GM19238 (cell line): ENCODE measurements at regions not wholly inside any gene's neighbourhood (a gene's known extent, or its start where the extent isn't known, plus 50 kb on each side); places are given as distances from the start of the nearest gene placed in this dataset.
"Not testable (repeated sequence)": the region's sequence is repeated elsewhere in the genome, so short reads cannot be mapped to it uniquely, and the experiment has no call there.

Experiments
- DNase-seq: peaks from one replicate; pipeline ENCODE4 v3.0.0; 2011; ENCODE audit warnings: low spot score; ENCODE audit not compliant: insufficient read length

- no peak for DNase-seq
Observed at GRCh38 chr2:215554689-215555498, 119.0 kb upstream of the FN1 start.

DNA sequence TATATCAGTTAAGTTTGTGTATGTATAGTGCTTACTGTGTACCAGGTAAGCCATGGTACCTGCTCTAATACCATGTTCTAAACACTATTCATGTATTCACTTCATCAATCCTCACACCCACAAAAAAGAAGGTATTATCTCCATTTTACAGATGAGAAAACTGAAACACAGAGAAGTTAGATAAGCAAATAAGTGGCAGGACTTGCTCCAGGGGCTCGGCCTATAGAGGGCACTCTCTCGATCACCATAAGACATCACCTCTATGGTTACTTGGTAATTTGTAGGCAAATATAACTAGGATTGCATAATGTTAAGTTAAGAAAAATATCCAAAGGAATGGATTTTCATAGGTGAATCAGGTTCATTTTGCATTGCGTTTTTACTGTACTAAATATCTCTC, 118.1 kb upstream of the FN1 start:
- DNase-seq = no peak

DNA sequence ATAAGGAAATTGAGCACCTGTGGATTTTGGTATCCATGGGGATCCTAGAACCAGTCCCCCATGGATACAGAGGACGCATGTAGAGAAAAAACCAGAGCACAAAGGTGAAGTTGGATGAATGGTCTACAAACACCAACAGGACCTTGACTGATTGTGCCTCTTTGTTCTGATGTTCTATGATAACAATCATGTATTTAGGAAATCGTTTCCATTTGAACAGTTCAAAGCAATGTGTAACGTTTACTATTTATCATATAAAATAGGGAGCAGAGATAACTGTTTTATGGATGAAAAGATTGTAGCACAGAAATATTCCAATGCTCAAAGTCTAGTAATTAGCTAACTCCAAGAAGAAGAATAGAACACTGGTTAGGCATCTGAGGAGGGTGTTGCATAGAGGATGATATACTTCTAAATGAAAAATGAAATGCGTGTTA, 116.3 kb upstream of the FN1 start:
- DNase-seq = no peak

DNA sequence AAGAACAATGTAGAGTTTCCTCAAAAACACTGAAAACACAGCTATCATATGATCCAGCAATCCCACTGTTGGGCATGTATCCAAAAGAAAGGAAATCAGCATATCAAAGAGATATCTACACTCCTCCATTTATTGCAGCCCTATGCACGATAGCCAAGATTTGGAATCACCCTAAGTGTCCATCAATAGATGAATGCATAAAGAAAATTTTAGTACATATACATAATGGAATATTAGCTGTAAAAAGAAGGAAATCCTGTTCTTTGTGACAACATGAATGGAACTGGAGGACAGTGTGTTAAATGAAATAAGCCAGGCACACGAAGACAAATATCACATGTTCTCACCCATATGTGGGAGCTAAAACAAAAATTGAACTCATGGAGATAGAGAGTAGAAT, 114.5 kb upstream of the FN1 start:
- no peak for DNase-seq

GRCh38 chr2:215548714-215549113, 112.8 kb upstream of the FN1 start:
- no peak for DNase-seq

DNA sequence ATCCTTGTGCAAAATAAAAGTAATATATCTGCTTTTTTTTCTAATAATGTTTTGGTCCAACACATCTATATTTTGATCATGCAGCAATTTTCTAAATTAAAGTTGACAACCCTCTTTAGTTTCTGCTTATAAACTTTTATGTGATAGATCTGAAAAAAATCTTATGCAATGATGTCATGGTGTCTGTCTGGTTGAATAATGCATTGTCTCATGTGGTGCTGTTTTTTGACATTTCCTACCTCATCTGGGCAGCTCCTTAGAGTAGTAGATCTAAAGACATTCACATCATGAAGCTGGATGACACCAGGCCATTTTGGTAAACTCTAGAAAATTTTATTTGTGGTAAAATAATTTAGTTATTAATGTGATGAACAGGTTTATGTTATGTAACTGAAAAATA, 106.8 kb upstream of the FN1 start:
- DNase-seq = no peak

- no peak for DNase-seq
Observed at GRCh38 chr2:215540658-215541057, 104.8 kb upstream of the FN1 start.

DNA sequence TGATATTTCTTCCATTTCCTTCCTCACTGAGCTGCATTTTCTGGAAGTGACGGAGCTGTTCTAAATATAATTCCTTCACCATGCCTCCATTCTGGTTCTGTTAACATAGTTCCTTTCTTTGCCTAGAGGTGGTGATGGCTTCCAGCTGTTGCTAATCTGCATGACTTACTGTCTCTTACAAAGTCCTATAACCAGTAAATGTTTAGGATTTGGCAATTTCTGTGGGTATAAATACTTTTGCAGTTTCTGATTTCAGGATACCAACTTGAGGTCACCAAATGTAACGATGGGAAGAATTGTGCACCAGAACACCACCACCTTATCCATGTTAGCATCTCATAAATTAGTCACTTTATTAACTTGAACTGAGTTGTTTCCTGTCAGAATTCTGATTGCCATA, 101.7 kb upstream of the FN1 start:
- DNase-seq = no peak

GRCh38 chr2:215536510-215536909, 100.6 kb upstream of the FN1 start:
- no peak for DNase-seq

GRCh38 chr2:215535741-215536140, 99.9 kb upstream of the FN1 start:
- DNase-seq = no peak

- no peak for DNase-seq
Observed at GRCh38 chr2:215535125-215535668, 99.3 kb upstream of the FN1 start.

- not testable (repeated sequence) for DNase-seq
Observed at GRCh38 chr2:215533716-215534115, 97.8 kb upstream of the FN1 start.

DNA sequence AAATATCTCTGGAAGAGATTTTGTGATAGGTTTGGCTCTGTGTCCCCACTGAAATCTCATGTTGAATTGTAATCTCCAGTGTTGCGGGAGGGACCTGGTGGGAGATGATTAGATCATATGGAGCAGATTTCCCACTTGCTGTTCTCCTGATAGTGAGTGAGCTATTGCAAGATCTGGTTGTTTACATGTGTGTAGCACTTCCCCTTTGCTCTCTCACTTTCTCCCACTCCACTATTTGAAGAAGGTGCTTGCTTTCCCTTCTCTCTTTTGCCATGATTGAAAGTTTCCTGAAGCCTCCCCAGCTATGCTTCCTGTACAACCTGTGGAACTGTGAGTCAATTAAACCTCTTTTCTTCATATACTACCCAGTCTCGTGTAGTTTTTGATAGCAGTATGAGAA, 97.0 kb upstream of the FN1 start:
- DNase-seq = no peak

GRCh38 chr2:215531284-215531683, 95.4 kb upstream of the FN1 start:
- DNase-seq = no peak

DNA sequence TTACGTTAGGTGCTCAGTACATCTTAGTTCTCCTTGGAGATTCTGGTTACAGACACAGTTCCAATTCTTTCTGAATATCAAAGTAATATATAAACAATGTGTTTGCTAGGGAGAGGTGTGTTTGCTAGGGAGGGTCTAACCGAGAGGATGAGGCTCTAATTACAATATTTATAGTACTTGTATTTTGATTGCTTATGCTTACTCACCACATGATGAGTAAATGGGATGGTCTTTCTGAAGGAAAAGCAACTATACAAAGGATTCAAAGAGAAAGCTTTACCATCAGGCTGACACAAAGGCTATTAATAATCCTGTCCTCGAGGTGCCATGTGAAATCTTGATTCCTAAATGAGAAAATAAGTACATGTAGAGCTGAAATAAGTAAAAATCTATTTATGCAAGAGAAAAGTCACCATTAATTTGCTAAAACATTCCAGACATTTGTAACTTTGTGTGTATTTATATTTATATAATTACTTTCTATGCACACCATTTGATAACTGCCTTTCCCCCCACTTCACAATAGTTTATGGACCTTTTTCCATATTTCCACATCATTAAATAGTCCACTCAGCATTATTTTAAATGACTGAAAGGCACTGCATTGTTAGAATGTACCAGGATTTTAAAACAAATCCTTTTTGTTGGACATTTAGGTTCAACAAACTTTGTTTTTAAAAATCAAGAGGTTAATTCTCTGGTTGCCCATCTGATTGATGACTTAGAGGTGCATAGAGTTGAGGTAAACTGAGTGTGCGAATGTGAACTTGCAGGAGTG, 94.5 kb upstream of the FN1 start:
- DNase-seq = no peak

DNA sequence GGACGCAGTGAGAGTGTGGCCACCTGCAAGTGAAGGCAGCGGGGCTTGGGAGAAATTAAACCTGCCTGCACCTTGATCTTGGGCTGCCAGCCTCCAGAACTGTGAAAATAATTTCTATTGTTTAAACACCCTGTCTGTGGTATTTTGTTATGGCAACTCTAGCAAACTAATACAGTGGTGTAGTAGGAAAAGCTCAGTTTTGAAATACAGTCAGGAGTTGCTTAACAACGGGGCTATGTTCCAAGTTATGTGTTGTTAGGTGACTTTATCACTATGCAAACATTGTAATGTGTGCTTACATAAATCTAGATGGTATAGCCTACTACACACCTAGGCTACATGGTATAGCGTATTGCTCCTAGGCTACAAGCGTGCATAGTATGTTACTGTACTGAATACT, 93.4 kb upstream of the FN1 start:
- no peak for DNase-seq

- DNase-seq = no peak
Observed at GRCh38 chr2:215528555-215528954, 92.7 kb upstream of the FN1 start.

- DNase-seq = no peak
Observed at GRCh38 chr2:215527736-215528135, 91.9 kb upstream of the FN1 start.

DNA sequence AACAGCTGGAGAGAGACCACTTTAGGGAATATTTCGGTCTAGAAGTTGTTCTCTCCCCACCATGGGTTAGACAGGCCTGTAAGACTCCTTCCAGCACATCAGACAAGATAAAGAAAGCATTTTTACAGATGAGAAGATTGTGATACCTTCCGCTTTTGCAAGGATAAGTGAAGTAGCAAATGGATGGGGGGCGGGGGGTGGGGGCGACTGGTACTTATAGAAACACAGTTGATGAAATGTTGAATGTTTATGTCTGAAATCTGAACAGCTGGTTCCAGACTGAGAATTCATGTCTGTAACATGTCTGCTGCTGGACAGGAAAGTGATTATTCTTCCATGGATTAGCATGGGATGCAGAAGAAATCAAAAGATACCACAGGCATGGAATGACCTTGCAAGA, 90.5 kb upstream of the FN1 start:
- no peak for DNase-seq

DNA sequence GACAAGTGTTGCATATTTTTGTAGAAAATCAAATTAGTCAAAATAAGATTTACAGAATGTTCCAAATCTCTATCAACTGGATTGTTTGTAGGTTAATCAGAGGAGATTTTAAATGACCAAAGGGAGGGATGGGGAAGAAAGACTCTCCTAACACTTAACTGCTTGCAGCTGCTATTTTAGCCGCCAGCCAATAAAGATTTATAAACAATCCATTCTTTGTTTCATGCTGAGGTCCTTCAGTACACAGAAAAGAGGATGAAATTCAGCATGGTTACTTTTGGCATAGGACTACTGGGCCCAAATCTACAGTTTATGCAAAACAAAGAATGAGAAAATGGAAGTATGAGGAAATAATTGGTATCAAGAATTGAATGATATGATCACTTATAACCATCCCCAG, 86.4 kb upstream of the FN1 start:
- DNase-seq = no peak

GRCh38 chr2:215521031-215521430, 85.2 kb upstream of the FN1 start:
- no peak for DNase-seq

GRCh38 chr2:215517391-215517790, 81.5 kb upstream of the FN1 start:
- DNase-seq = no peak

DNA sequence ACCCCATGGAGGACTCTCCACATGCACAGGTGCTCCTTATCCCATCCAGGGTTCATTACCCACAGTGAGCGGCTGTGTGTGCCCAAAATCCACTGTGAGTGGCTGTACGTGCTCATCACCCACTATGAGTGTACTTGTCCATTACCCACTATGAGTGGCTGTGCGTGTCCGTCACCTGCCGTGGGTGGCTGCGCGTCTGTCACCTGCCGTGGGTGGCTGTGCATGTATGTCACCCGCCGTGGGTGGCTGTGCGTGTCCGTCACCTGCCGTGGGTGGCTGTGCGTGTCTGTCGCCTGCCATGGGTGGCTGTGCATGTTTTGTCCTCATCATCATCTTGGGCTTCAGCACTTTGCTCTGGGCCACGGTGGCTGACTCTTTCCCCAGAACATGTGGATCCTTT, 78.6 kb upstream of the FN1 start:
- DNase-seq = no peak
